GM19467 (cell line): ENCODE measurements at regions not wholly inside any gene's neighbourhood (a gene's known extent, or its start where the extent isn't known, plus 50 kb on each side); places are given as distances from the start of the nearest gene placed in this dataset.

Experiments
- ATAC-seq: cut with Tn5 transposase; IDR thresholded peaks from one replicate; pipeline ENCODE4 v1.9.1; 2021; ENCODE audit warnings: mild to moderate bottlenecking, moderate library complexity; ENCODE audit not compliant: unreplicated experiment

GRCh38 chr16:73505577-73505976 lies 457.6 kb upstream of the ZFHX3 start:
- ATAC-seq, result no peak

- no peak for ATAC-seq
Observed at GRCh38 chr16:73504591-73505575, 457.0 kb upstream of the ZFHX3 start.

- no peak for ATAC-seq
Observed at GRCh38 chr16:73503093-73503492, 455.2 kb upstream of the ZFHX3 start.

GRCh38 chr16:73499276-73499675 lies 451.3 kb upstream of the ZFHX3 start:
- no peak for ATAC-seq

GRCh38 chr16:73485880-73486279 lies 438.0 kb upstream of the ZFHX3 start:
- no peak for ATAC-seq

- no peak for ATAC-seq
Observed at GRCh38 chr16:73483934-73484711, 436.2 kb upstream of the ZFHX3 start.

- no peak for ATAC-seq
Observed at GRCh38 chr16:73483076-73483791, 435.3 kb upstream of the ZFHX3 start.

GRCh38 chr16:73482310-73482709 lies 434.4 kb upstream of the ZFHX3 start:
- no peak for ATAC-seq

GRCh38 chr16:73480381-73480780 lies 432.5 kb upstream of the ZFHX3 start:
- no peak for ATAC-seq

GRCh38 chr16:73473713-73474112 lies 425.8 kb upstream of the ZFHX3 start:
- no peak for ATAC-seq

- ATAC-seq, result no peak
Observed at GRCh38 chr16:73464834-73465233, 416.9 kb upstream of the ZFHX3 start.

- ATAC-seq, result no peak
Observed at GRCh38 chr16:73459586-73459985, 411.7 kb upstream of the ZFHX3 start.

- ATAC-seq, result no peak
Observed at GRCh38 chr16:73457851-73458250, 409.9 kb upstream of the ZFHX3 start.

- ATAC-seq, result no peak
Observed at GRCh38 chr16:73448970-73449369, 401.0 kb upstream of the ZFHX3 start.

GRCh38 chr16:73447846-73448245 lies 399.9 kb upstream of the ZFHX3 start:
- ATAC-seq, result no peak

GRCh38 chr16:73434621-73435020 lies 386.7 kb upstream of the ZFHX3 start:
- no peak for ATAC-seq

GRCh38 chr16:73433731-73434307 lies 385.9 kb upstream of the ZFHX3 start:
- no peak for ATAC-seq

GRCh38 chr16:73432850-73433730 lies 385.2 kb upstream of the ZFHX3 start:
- ATAC-seq, result no peak

GRCh38 chr16:73430138-73430537 lies 382.2 kb upstream of the ZFHX3 start:
- ATAC-seq, result no peak

- ATAC-seq, result no peak
Observed at GRCh38 chr16:73428121-73428520, 380.2 kb upstream of the ZFHX3 start.
